Vagina (tissue), 2 donors: ENCODE measurements at regions not wholly inside any gene's neighbourhood (a gene's known extent, or its start where the extent isn't known, plus 50 kb on each side); places are given as distances from the start of the nearest gene placed in this dataset.

ENCODE experiments used
- POLR2A ChIP-seq, 2 donors: fragments of 450-650 bp; IDR thresholded peaks; one replicate each; pipeline ENCODE4 v1.6.1; 2017; ENCODE audit warnings: antibody characterized with exemption in 2 of 2, mild to moderate bottlenecking in 2 of 2, moderate library complexity in 2 of 2
- TF ChIP-seq, protein P1 (sequence below), 3 experiments: fragments of 450-650 bp in 2 of 3; fragments of 200-600 bp in 1 of 3; sonication (generic) in 1 of 3; IDR thresholded peaks; one replicate each; pipeline ENCODE4 v1.5.1; 2017 to 2019; ENCODE audit warnings: antibody characterized with exemption in 3 of 3, mild to moderate bottlenecking in 2 of 3, moderate library complexity in 2 of 3

DNA sequence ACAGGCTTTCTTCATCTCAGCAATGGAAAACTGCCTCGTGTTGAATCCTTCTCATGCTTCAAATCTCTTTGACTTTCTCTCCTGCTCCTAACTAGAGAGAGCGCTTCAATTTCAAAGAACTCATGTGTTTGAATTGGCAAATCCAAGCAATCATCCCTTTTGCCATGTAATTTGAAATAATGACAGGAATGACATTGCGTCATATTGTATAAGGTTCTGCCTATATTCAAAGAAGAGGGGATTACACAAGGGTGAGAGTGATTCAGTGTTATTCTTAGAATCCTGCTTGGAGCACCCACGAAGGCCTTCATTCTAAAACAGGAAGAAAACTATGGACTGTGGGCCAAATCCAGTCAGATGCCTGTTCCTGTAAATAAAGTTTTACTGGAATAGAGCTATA lies 720.6 kb downstream of the JRKL start:
- no peak for TF ChIP-seq POLR2A (IDR thresholded peaks at IDR 0.05)
- TF ChIP-seq, protein P1, sequence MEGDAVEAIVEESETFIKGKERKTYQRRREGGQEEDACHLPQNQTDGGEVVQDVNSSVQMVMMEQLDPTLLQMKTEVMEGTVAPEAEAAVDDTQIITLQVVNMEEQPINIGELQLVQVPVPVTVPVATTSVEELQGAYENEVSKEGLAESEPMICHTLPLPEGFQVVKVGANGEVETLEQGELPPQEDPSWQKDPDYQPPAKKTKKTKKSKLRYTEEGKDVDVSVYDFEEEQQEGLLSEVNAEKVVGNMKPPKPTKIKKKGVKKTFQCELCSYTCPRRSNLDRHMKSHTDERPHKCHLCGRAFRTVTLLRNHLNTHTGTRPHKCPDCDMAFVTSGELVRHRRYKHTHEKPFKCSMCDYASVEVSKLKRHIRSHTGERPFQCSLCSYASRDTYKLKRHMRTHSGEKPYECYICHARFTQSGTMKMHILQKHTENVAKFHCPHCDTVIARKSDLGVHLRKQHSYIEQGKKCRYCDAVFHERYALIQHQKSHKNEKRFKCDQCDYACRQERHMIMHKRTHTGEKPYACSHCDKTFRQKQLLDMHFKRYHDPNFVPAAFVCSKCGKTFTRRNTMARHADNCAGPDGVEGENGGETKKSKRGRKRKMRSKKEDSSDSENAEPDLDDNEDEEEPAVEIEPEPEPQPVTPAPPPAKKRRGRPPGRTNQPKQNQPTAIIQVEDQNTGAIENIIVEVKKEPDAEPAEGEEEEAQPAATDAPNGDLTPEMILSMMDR (IDR thresholded peaks at IDR 0.05), result no peak
